NCI-H187 (cell line): ENCODE measurements at regions not wholly inside any gene's neighbourhood (a gene's known extent, or its start where the extent isn't known, plus 50 kb on each side); places are given as distances from the start of the nearest gene placed in this dataset.
A peak's percentile ranks its signal among the peaks of the same experiment; 100 is the strongest.

Experiments used
- DNase-seq, 2 experiments: peaks; one replicate each; lab custom pipeline; 2025; lab: John Stamatoyannopoulos, UW

DNA sequence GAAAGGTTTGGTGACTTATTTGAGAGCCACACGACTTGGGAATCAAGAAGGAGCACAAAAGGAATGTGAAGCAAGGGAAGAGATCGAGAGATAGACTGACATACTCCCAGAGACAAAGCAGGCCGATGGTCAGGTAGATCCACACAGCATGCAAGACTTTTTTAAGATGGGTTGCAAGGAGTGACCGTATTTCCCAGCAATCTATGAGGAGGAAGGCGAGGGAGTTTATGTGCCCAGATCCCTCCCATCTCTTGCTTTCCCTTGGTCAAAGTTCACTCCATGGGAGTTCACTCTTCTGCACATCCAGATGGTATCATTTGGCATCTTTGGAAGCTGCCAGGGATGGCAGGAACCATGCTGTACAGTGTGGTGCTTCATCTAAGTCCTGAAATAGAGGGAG is 148.9 kb downstream of the RMI1 start:
- no peak for DNase-seq

DNA sequence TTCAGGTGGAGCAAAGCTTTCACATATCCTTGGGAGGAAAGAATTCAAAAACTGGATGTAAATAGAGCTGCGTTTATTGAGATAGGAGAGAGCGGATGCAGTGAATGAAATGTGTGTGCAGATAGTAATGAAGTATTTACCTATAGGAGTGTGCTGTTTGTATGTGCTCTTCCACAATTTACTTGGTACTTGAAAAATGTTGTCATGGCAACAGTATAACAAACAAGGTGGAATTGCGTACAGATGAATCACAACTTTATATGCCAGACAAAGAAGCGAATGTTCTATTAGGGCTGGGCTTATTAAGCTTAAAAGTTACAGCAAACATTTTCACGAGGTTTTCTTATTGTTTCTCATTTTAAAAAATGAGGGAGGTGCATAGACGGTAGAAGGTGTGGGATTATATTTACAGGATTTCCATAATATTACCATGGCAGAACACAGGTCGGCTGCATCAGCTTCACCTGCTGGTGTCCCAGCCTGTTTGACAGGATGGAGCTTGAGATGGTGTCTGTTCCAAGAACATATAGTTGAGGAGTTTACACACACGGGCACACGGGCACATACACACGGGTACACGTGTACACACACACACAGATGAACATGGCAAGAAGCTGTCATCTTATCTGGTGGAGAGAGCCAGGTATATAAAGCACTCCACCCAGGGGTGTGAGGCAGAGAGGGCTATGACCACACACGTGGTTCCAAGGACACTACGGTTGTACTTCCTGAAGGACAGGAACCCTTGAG is 155.7 kb downstream of the RMI1 start:
- no peak for DNase-seq

DNA sequence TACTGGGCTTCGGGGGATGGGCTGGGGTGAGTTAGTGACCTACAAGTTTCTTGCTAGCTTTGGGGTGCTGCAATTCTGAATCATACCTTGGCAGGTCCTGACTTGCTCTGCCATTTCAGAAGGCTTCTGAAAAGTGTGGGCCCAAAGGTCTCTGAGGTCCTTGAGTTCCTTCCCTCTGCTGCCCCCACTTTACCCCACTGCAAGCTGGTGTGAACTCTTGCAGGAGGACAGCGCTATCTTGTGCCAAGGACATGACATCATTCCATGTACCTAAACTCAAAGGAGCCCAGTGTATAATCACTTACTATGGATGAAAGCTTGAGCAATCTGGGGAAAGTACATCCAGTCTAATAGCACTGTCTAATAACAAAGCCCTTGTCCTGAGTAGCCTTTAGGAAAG is 157.4 kb downstream of the RMI1 start:
- no peak for DNase-seq

DNA sequence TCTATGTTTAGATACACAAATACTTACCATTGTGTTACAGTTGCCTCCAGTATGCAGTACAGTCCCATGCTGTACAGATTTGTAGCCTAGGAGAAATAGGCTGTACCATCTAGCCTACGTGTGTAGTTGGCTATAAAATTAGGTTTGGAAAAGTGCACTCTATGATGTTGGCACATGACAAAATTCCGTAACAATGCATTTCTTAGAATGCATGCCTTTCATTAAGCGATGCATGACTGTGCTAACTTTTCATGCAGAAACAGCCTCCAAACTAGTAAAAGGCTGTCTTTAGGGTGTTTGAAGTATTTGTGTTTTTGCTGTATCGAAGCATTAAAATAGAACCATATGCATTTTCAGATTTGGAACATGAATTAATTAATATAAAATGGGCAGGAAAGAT is 157.9 kb downstream of the RMI1 start:
- DNase-seq, result no peak

DNA sequence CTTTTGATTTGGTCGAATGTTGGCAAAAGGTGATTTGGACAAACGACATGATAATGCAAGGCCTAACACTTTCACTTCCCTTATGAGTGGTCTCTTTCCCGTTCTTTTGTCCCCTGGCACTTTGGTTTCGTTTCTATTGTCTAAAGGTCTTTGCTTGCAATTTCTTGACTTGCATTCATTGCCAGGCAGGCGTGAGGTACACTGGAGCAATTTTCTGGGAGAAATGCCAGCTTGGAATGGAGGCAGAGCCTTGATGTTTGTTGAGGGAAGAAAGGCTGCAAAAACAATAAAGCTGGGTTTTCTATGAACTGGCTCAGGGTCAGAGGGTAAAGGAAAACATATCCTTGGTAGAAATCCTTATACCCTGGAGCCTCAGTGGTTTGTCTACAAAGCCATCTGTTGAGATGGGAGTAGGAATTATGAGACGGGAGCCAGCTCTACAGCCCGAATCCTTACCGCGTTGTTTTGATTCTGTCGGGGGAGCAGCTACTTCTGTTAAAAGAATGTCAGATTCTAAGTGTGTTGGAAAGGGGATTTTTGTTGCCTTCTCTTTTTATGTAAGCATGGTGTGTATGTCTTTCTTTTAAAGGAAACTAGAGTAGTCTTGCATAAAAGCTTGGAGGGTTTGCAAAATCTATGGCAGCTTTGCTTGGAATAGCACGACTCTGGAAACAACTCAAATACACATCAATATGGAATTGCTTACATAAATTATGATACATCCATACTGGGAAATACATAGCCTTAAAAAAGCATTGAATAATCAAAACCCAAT is 158.9 kb downstream of the RMI1 start:
- peak; percentile 10 to 56 for DNase-seq

DNA sequence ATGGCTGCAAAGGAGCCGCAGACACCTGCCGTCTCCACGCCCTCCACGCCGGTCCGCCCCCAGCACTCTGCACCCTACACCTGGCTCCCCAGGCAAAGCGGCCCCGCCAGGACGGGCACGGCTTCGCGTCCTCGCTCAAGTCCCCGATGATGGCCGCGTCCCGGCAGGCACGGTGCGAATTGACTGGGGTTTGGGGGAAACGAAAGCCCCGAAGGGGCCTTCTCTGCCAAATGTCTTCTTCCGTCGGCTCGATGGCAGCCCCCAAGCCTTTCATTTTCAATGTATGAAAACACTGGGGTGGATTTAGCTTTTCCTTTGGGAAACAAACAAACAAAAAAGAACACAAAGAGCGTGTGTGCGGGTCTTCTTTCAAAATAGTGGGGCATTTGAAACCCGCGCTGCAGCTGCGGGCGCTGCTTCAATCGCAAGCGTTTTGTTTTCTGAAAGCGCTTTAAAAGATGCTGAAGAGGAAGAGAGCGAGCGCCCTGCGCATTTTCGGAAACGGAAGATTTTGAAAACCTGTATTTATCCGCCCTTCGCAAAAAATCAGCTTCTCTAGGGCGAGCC is 160.0 kb downstream of the RMI1 start:
- peak in 1 of 2 experiments; percentile 53 for DNase-seq

DNA sequence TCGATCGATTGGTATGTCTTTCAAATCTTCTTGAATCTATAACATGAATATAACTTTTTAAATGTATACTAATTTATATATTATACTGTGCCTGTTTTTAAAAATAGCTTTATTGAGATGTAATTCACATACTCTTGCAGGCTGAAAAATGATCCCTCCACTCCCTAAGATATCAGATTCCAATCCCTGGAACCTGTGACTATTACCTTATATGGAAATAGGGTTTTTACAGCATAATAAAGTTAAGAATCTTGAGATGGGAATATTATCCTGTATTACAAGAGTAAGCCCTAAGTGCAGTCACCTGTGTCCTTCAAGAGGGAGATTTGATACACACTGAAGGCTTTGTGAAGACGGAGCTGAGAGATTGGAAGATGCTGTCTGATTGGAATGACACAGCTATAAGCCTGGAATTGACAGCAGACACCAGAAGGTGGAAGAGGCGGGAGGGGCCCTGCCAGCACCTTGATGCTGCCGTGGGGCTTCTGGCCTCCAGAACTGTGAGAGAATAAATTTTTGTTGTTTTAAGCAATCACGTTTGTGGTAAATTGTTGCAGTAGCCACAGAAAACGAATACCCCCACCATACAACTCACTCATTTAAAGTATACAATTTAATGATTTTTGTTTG is 161.3 kb downstream of the RMI1 start:
- peak in 1 of 2 experiments; percentile 10 for DNase-seq

- no peak for DNase-seq
Measured at GRCh38 chr9:84145031-84145430, 164.4 kb downstream of the RMI1 start.

DNA sequence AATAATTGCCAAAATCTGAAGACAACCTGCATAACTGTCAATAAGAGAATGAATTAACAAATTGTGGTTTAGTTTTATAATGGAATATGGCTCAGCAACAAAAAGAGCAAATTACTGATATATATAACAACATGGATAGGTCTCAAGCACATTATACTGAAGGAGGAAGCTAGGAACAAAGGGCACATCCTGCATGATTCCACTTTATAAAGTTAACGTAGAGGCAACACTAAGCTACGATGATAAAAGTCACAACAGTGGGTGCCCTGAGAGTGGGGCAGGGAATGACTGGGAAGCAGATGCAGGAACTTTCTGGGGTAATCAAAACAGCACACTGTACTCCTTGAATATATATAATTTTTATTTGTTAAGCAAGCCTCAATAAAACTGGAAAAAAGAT is 165.2 kb downstream of the RMI1 start:
- DNase-seq, result no peak

DNA sequence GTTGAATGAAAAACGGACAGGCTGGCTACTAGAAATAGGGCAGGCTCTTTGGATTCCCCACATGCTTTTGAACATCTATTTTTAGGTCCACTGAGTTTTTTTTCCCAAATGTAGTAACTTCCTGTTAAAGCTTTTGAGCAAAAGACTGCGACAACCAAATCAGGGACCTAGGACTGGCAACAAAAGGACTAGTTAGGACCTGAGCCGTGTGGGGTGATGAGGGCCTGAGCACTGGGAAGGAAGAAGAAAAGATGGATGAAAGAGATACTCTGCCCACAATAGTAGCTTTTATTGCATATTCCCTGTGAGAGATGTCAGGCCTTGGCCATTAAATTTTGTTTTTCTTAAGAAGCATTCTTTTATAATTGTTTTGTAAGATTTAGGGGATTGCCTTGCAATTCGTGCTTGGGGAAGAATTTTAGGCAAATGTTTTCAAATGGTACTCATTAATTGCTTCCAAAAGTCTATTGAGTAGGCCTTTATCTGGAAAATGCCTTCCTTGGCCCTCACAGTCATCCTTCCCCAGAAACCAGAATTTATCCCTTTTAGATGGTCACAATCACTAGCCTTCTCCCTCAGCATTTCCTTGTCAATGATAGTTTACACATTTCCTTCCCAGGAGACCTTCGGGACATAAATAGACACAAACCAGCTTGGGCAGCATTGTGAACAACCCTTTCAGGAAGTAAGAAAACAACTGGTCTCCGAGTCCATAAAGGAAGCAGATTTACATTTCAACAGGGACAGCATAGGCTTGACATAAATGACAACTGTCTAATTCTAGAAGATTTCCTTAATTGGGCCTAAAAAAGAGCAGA is 166.5 kb downstream of the RMI1 start:
- no peak for DNase-seq

DNA sequence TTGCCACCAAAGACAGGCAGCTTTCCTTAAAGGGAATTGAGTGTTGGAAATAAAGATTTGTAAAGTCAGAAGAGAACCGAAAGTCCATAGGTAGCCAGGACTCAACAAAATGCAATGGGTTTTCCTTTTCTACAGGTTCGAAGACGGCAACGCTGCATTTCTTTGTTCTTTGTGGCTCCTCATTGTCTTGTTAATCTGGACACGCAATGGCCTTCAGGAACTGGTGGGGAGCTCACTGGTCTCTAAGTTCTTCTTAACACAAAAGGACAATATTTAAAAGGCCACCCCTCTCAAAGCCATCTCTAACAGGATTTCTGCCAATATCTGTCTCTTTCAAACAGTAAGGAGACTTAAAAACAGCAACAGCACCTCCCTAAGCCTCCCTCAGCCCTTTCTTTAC is 170.6 kb downstream of the RMI1 start:
- no peak for DNase-seq

DNA sequence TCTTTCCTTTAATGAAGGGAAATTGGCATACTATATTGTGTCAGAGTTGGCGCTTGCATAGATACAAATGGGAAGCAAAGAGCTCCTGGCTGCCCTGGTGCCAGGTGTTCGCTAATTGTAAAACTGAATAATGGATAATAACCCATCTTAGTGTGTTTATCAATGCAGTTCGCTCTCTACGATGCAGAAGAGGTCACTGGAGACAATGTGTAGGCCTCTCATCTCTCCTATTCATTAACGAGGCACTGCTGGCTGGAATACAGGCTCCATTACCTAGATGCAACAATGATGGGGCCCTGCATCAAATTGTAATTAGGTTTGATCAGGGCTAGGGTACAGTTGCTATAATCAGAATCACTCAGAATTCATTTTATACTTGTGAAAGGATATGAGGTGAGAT is 171.0 kb downstream of the RMI1 start:
- no peak for DNase-seq

- DNase-seq, result no peak
Measured at GRCh38 chr9:84152204-84152603, 171.6 kb downstream of the RMI1 start.

- DNase-seq, result no peak
Measured at GRCh38 chr9:84153885-84154284, 173.3 kb downstream of the RMI1 start.

GRCh38 chr9:84154320-84154719 is 173.7 kb downstream of the RMI1 start:
- DNase-seq, result no peak

- no peak for DNase-seq
Measured at GRCh38 chr9:84163052-84163650, 177.4 kb downstream of the SLC28A3 start.

- no peak for DNase-seq
Measured at GRCh38 chr9:84166891-84167290, 173.7 kb downstream of the SLC28A3 start.

DNA sequence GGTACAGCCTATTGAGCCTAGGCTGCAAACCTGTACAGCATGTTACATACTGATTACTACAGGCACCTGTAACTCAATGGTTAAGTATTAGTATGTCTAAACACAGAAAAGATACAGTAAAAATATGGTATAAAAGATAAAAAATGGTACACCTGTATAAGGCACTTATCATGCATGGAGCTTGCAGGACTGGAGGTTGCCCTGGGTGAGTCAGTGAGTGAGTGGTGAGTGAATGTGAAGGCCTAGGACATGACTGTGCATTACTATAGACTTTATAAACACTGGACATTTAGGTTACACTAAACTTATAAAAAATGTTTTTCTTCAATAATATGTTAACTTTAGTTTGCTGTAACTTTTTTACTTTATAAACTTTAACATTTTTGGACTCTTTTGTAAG is 171.3 kb downstream of the SLC28A3 start:
- no peak for DNase-seq

GRCh38 chr9:84170521-84171141 is 169.9 kb downstream of the SLC28A3 start:
- DNase-seq, result no peak

- no peak for DNase-seq
Measured at GRCh38 chr9:84173961-84174360, 166.6 kb downstream of the SLC28A3 start.

DNA sequence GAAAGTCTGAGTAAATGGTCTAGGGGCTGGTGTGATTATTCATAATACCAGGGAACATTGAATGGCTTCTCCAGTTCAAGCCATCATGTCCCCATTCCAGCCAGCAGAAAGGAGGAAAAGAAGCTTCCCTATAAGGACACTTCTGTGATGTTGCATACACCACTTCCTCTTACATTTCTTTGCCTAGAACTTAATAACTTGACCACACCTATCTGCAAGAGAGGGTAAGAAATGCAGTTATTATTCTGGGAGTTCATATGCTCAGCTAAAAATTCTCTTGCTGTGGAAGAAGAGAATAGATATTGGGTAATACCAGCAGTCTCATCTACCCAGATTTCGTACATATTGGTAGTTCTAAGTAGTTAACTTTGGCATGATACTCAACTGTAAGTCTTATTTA is 166.1 kb downstream of the SLC28A3 start:
- no peak for DNase-seq
